ENCODE measurements at regions not wholly inside any gene's neighbourhood (a gene's known extent, or its start where the extent isn't known, plus 50 kb on each side); places are given as distances from the start of the nearest gene placed in this dataset.

DNA sequence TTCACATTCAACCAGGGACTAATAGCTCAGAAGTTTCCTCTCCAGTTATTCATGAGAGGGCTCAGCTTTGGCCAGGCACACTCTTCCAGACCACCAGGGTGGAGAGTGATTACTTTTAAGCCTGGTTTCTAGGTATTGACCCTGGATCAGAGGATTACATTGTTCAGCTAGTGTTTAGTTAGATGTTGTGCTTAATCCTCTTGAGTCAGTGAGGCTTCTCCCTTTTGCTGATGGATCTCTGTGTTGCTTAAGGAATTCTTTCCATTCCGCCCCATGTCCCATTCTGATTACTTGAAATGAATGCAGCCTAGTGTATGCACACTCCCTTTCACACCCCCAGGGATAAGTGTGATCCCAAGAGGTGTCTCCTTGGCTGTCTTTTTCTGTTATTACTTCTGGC, 271.7 kb upstream of the ANO5 start:
- Mint-ChIP-seq H3K27me3 (ENCODE audit: low read depth) (no peaks in the 10 kb centered on the region), H3K4me3 (no peak overlapping the region), H3K36me3 (ENCODE audit: low read depth) (no peaks in the 10 kb centered on the region), H3K27ac (ENCODE audit: unreplicated experiment) (no peak overlapping the region), H3K9me3 (no peaks in the 10 kb centered on the region), H3K4me1 (no peaks in the 10 kb centered on the region)
- TF ChIP-seq CTCF (conservative IDR thresholded peaks at IDR 0.05) = no peak
- no peak for DNase-seq (ENCODE audit: low read depth, low spot score)

- no peak overlapping the region for H3K4me3 Mint-ChIP-seq
- DNase-seq (ENCODE audit: low read depth, low spot score) = no peak
- no peaks in the 10 kb centered on the region for H3K4me1 Mint-ChIP-seq
- H3K27me3 Mint-ChIP-seq (ENCODE audit: low read depth) = no peaks in the 10 kb centered on the region
- no peaks in the 10 kb centered on the region for H3K9me3 Mint-ChIP-seq
- H3K27ac Mint-ChIP-seq (ENCODE audit: unreplicated experiment) = no peak overlapping the region
- H3K36me3 Mint-ChIP-seq (ENCODE audit: low read depth) = no peaks in the 10 kb centered on the region
- TF ChIP-seq CTCF (conservative IDR thresholded peaks at IDR 0.05) = no peak
These were observed 268.6 kb upstream of the ANO5 start for GRCh38 chr11:21924262-21924661.

- H3K4me3 Mint-ChIP-seq = no peak overlapping the region
- no peaks in the 10 kb centered on the region for H3K27me3 Mint-ChIP-seq (ENCODE audit: low read depth)
- no peaks in the 10 kb centered on the region for H3K4me1 Mint-ChIP-seq
- H3K27ac Mint-ChIP-seq (ENCODE audit: unreplicated experiment) = no peak overlapping the region
- DNase-seq (ENCODE audit: low read depth, low spot score) = no peak
- no peaks in the 10 kb centered on the region for H3K9me3 Mint-ChIP-seq
- no peak for TF ChIP-seq CTCF (conservative IDR thresholded peaks at IDR 0.05)
- H3K36me3 Mint-ChIP-seq (ENCODE audit: low read depth) = no peaks in the 10 kb centered on the region
These were observed 265.3 kb upstream of the ANO5 start for GRCh38 chr11:21927628-21928027.

GRCh38 chr11:21928847-21929246, 264.0 kb upstream of the ANO5 start:
- Mint-ChIP-seq H3K36me3 (ENCODE audit: low read depth) (no peaks in the 10 kb centered on the region), H3K4me1 (no peaks in the 10 kb centered on the region), H3K27ac (ENCODE audit: unreplicated experiment) (no peak overlapping the region), H3K4me3 (no peak overlapping the region), H3K27me3 (ENCODE audit: low read depth) (no peaks in the 10 kb centered on the region), H3K9me3 (no peaks in the 10 kb centered on the region)
- no peak for TF ChIP-seq CTCF (conservative IDR thresholded peaks at IDR 0.05)
- no peak for DNase-seq (ENCODE audit: low read depth, low spot score)

DNA sequence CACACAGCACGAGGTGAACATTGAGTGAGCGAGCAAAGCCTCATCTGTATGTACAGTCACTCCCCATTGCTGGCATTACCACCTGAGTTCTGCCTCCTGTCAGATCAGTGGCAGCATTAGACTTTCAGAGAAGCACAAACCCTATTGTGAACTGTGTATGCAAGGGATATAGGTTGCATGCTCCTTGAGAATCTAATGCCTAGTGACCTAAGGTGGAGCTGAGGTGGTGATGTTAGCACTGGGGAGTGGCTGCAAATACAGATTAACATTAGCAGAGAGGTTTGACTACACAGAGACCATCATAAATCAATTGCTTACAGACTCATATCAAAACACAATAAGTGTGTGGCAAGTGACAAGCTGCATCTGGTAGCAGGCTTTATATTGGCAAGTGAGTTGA, 262.5 kb upstream of the ANO5 start:
- Mint-ChIP-seq H3K4me3 (no peak overlapping the region), H3K9me3 (no peaks in the 10 kb centered on the region), H3K36me3 (ENCODE audit: low read depth) (no peaks in the 10 kb centered on the region), H3K27me3 (ENCODE audit: low read depth) (no peaks in the 10 kb centered on the region), H3K27ac (ENCODE audit: unreplicated experiment) (no peak overlapping the region), H3K4me1 (no peaks in the 10 kb centered on the region)
- TF ChIP-seq CTCF (conservative IDR thresholded peaks at IDR 0.05) = no peak
- no peak for DNase-seq (ENCODE audit: low read depth, low spot score)
